Activated CD4-positive, alpha-beta T cell treated with anti-CD3 and anti-CD28 coated beads for 24 hours (primary cell): ENCODE measurements at regions not wholly inside any gene's neighbourhood (a gene's known extent, or its start where the extent isn't known, plus 50 kb on each side); places are given as distances from the start of the nearest gene placed in this dataset.
"Not testable (repeated sequence)": the region's sequence is repeated elsewhere in the genome, so short reads cannot be mapped to it uniquely, and the experiment has no call there.

Experiments
- DNase-seq, 2 donors: peaks; one replicate each; pipeline ENCODE4 v3.0.0-alpha.2; 2020; ENCODE audit warnings: low read depth in 2 of 2

- DNase-seq: no peak
Measured at GRCh38 chr2:120498576-120499394, 152.8 kb downstream of the INHBB start.

GRCh38 chr2:120499784-120500495 is 154.0 kb downstream of the INHBB start:
- no peak for DNase-seq

- DNase-seq: no peak
Measured at GRCh38 chr2:120501591-120501990, 155.7 kb downstream of the INHBB start.

GRCh38 chr2:120502357-120502756 is 156.4 kb downstream of the INHBB start:
- DNase-seq: no peak

GRCh38 chr2:120502761-120503160 is 156.8 kb downstream of the INHBB start:
- no peak for DNase-seq

GRCh38 chr2:120503206-120503792 is 157.4 kb downstream of the INHBB start:
- no peak for DNase-seq

GRCh38 chr2:120503793-120504571 is 158.0 kb downstream of the INHBB start:
- no peak for DNase-seq

- no peak for DNase-seq
Measured at GRCh38 chr2:120504936-120505705, 159.2 kb downstream of the INHBB start.

GRCh38 chr2:120508567-120509041 is 162.7 kb downstream of the INHBB start:
- no peak for DNase-seq

GRCh38 chr2:120509213-120509815 is 163.4 kb downstream of the INHBB start:
- no peak for DNase-seq

- no peak for DNase-seq
Measured at GRCh38 chr2:120509991-120510735, 164.2 kb downstream of the INHBB start.

- no peak for DNase-seq
Measured at GRCh38 chr2:120510751-120511395, 164.9 kb downstream of the INHBB start.

- DNase-seq: no peak
Measured at GRCh38 chr2:120511536-120511935, 165.6 kb downstream of the INHBB start.

- DNase-seq: no peak
Measured at GRCh38 chr2:120511947-120512710, 166.2 kb downstream of the INHBB start.

- no peak for DNase-seq
Measured at GRCh38 chr2:120513776-120514357, 167.9 kb downstream of the INHBB start.

- no peak for DNase-seq
Measured at GRCh38 chr2:120514521-120514920, 168.6 kb downstream of the INHBB start.

- not testable (repeated sequence) for DNase-seq
Measured at GRCh38 chr2:120515066-120515758, 169.3 kb downstream of the INHBB start.
